HEK293 (cell line): ENCODE measurements at regions not wholly inside any gene's neighbourhood (a gene's known extent, or its start where the extent isn't known, plus 50 kb on each side); places are given as distances from the start of the nearest gene placed in this dataset.
A peak's percentile ranks its signal among the peaks of the same experiment; 100 is the strongest.

Source experiments
- CTCF ChIA-PET: fragments of 350-600 bp; formaldehyde crosslinking; extraction: SDS; loops from one replicate; lab custom pipeline; 2021; ENCODE audit warnings: antibody characterized with exemption; lab: Yijun Ruan, JAX
- POLR2A ChIA-PET: fragments of 300-600 bp; formaldehyde crosslinking; extraction: SDS; loops from one replicate; lab custom pipeline; 2020; ENCODE audit warnings: antibody characterized with exemption, inconsistent platforms; lab: Yijun Ruan, JAX
- H3K27ac ChIP-seq: fragments of 200-500 bp; sonication (Bioruptor generic); 2 replicates; pipeline ENCODE4 v1.5.1; 2014; ENCODE audit warnings: low read depth, low read length, control low read depth, inconsistent platforms; ENCODE audit errors: extremely low read depth
- H3K36me3 ChIP-seq, 2 experiments: fragments of 200-500 bp in 1 of 2; sonication (Bioruptor generic) in 1 of 2; 1 replicate in 1 of 2; 2 replicates in 1 of 2; pipeline ENCODE4 v1.5.1; 2014 to 2017; ENCODE audit warnings: inconsistent platforms in 2 of 2, low read length in 2 of 2; ENCODE audit not compliant: control insufficient read depth in 2 of 2, insufficient read depth in 1 of 2
- H3K4me1 ChIP-seq: fragments of 200-500 bp; sonication (Bioruptor generic); 2 replicates; pipeline ENCODE4 v1.5.1; 2014; ENCODE audit warnings: mild to moderate bottlenecking, low read length, inconsistent platforms; ENCODE audit not compliant: control insufficient read depth, insufficient read depth
- H3K4me3 ChIP-seq: 2 replicates; pipeline ENCODE4 v1.5.1; 2011; ENCODE audit warnings: low read depth, mild to moderate bottlenecking, control low read depth, low read length, moderate library complexity
- H3K9me3 ChIP-seq: fragments of 200-500 bp; sonication (Bioruptor generic); 2 replicates; pipeline ENCODE4 v1.5.1; 2014; ENCODE audit warnings: low read depth, low read length, inconsistent platforms; ENCODE audit not compliant: control insufficient read depth, insufficient read depth
- EGR2 ChIP-seq: fragments of 450-650 bp; formaldehyde crosslinking; IDR thresholded peaks from 2 replicates; pipeline ENCODE4 v1.5.1; 2016; ENCODE audit warnings: low read depth, missing biosample characterization, missing genetic modification characterization
- HOXA7 ChIP-seq: sonication (generic); formaldehyde crosslinking; IDR thresholded peaks from 2 replicates; pipeline ENCODE4 v1.8.1; 2022; ENCODE audit warnings: missing genetic modification reagents, borderline replicate concordance
- KLF9 ChIP-seq: fragments of 450-650 bp; formaldehyde crosslinking; IDR thresholded peaks from 2 replicates; pipeline ENCODE4 v1.5.1; 2016; ENCODE audit warnings: missing biosample characterization, missing genetic modification characterization, low read depth
- PRDM1 ChIP-seq: fragments of 450-650 bp; formaldehyde crosslinking; IDR thresholded peaks from 2 replicates; pipeline ENCODE4; 2016; ENCODE audit warnings: missing biosample characterization, missing genetic modification characterization
- PRDM6 ChIP-seq: fragments of 450-650 bp; formaldehyde crosslinking; IDR thresholded peaks from 2 replicates; pipeline ENCODE4 v1.5.1; 2017; ENCODE audit warnings: missing biosample characterization, missing genetic modification characterization
- REPIN1 ChIP-seq: fragments of 450-650 bp; formaldehyde crosslinking; IDR thresholded peaks from 2 replicates; pipeline ENCODE4 v1.5.1; 2017; ENCODE audit warnings: missing biosample characterization, missing genetic modification characterization, low read depth
- SCRT2 ChIP-seq: fragments of 450-650 bp; formaldehyde crosslinking; IDR thresholded peaks from 2 replicates; pipeline ENCODE4 v1.5.1; 2016; ENCODE audit warnings: missing biosample characterization, missing genetic modification characterization
- YY1 ChIP-seq: fragments of 450-650 bp; formaldehyde crosslinking; IDR thresholded peaks from 2 replicates; pipeline ENCODE4 v1.5.1; 2018; ENCODE audit warnings: missing biosample characterization, missing genetic modification characterization
- ZBTB21 ChIP-seq: fragments of 450-650 bp; formaldehyde crosslinking; IDR thresholded peaks from 2 replicates; pipeline ENCODE4 v1.5.1; 2017; ENCODE audit warnings: missing biosample characterization, missing genetic modification characterization
- ZBTB8A ChIP-seq: fragments of 450-650 bp; formaldehyde crosslinking; IDR thresholded peaks from 2 replicates; pipeline ENCODE4 v1.5.1; 2016; ENCODE audit warnings: missing biosample characterization, missing genetic modification characterization
- ZNF138 ChIP-seq: fragments of 450-650 bp; formaldehyde crosslinking; IDR thresholded peaks from 2 replicates; pipeline ENCODE4 v1.5.1; 2016; ENCODE audit warnings: missing biosample characterization, missing genetic modification characterization, borderline replicate concordance
- ZNF169 ChIP-seq: fragments of 450-650 bp; formaldehyde crosslinking; IDR thresholded peaks from 2 replicates; pipeline ENCODE4 v1.5.1; 2016; ENCODE audit warnings: missing biosample characterization, missing genetic modification characterization
- ZNF2 ChIP-seq: fragments of 450-650 bp; formaldehyde crosslinking; IDR thresholded peaks from 2 replicates; pipeline ENCODE4 v1.5.1; 2016; ENCODE audit warnings: missing biosample characterization, missing genetic modification characterization
- ZNF202 ChIP-seq: fragments of 450-650 bp; formaldehyde crosslinking; IDR thresholded peaks from 2 replicates; pipeline ENCODE4 v1.5.1; 2016; ENCODE audit warnings: missing biosample characterization, missing genetic modification characterization, borderline replicate concordance
- ZNF362 ChIP-seq: fragments of 450-650 bp; formaldehyde crosslinking; IDR thresholded peaks from 2 replicates; pipeline ENCODE4 v1.5.1; 2016; ENCODE audit warnings: missing biosample characterization, missing genetic modification characterization
- ZNF423 ChIP-seq: fragments of 450-650 bp; formaldehyde crosslinking; IDR thresholded peaks from 2 replicates; pipeline ENCODE4 v1.5.1; 2016; ENCODE audit warnings: missing biosample characterization, missing genetic modification characterization
- ZNF548 ChIP-seq: fragments of 450-650 bp; formaldehyde crosslinking; IDR thresholded peaks from 2 replicates; pipeline ENCODE4 v1.5.1; 2016; ENCODE audit warnings: missing biosample characterization, missing genetic modification characterization
- ZNF571 ChIP-seq: fragments of 450-650 bp; formaldehyde crosslinking; IDR thresholded peaks from 2 replicates; pipeline ENCODE4 v1.5.0; 2017; ENCODE audit warnings: missing biosample characterization, missing genetic modification characterization
- ZNF623 ChIP-seq: fragments of 450-650 bp; formaldehyde crosslinking; IDR thresholded peaks from 2 replicates; pipeline ENCODE4 v1.5.1; 2016; ENCODE audit warnings: missing biosample characterization, missing genetic modification characterization
- ZNF629 ChIP-seq: fragments of 450-650 bp; formaldehyde crosslinking; IDR thresholded peaks from 2 replicates; pipeline ENCODE4 v1.5.1; 2017; ENCODE audit warnings: missing biosample characterization, missing genetic modification characterization
- ZNF639 ChIP-seq: fragments of 450-650 bp; formaldehyde crosslinking; IDR thresholded peaks from 2 replicates; pipeline ENCODE4 v1.5.1; 2016; ENCODE audit warnings: missing biosample characterization, missing genetic modification characterization
- ZNF677 ChIP-seq: fragments of 450-650 bp; IDR thresholded peaks from 2 replicates; pipeline ENCODE4 v1.5.0; 2018; ENCODE audit warnings: missing biosample characterization, mild to moderate bottlenecking, missing genetic modification characterization, moderate library complexity
- ZSCAN5A ChIP-seq: fragments of 450-650 bp; formaldehyde crosslinking; IDR thresholded peaks from 2 replicates; pipeline ENCODE4 v1.5.1; 2016; ENCODE audit warnings: missing biosample characterization, missing genetic modification characterization
- TF ChIP-seq, protein P1 (sequence below): fragments of 450-650 bp; formaldehyde crosslinking; IDR thresholded peaks from 2 replicates; pipeline ENCODE4 v1.5.1; 2016; ENCODE audit warnings: missing biosample characterization, missing genetic modification characterization
- TF ChIP-seq, protein P2 (sequence below): fragments of 450-650 bp; formaldehyde crosslinking; IDR thresholded peaks from 2 replicates; pipeline ENCODE4 v1.5.1; 2016; ENCODE audit warnings: missing biosample characterization, missing genetic modification characterization

DNA sequence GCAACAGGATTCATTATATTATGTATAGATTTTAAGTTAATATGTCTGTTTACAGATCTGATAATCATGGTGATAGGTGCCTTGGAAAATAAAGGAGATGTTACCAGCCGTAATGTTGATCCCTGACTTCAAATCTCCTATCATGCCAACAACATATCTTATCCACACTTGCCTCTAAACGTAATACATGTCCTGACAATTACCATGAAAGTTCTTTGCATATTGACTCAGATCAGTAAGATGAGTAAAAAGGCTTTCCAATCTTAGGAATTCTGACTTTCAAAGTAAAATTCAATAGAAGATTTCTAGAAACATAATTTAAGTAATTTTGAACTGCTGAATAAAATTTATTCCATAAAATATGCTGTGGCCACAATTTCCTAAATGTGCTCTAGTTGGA is 513.3 kb downstream of the ANKRD50 start (continued):
- TF ChIP-seq, protein P1, sequence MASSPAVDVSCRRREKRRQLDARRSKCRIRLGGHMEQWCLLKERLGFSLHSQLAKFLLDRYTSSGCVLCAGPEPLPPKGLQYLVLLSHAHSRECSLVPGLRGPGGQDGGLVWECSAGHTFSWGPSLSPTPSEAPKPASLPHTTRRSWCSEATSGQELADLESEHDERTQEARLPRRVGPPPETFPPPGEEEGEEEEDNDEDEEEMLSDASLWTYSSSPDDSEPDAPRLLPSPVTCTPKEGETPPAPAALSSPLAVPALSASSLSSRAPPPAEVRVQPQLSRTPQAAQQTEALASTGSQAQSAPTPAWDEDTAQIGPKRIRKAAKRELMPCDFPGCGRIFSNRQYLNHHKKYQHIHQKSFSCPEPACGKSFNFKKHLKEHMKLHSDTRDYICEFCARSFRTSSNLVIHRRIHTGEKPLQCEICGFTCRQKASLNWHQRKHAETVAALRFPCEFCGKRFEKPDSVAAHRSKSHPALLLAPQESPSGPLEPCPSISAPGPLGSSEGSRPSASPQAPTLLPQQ: no peak
- TF ChIP-seq ZNF677: no peak
- TF ChIP-seq ZNF169 (tag by site-specific recombination): no peak
- no peak for TF ChIP-seq ZNF138 (tag by site-specific recombination)
- no peak for TF ChIP-seq ZNF548 (tag by site-specific recombination)
- no peak for TF ChIP-seq ZBTB21 (tag by site-specific recombination)
- TF ChIP-seq ZNF639 (tag by site-specific recombination): no peak

DNA sequence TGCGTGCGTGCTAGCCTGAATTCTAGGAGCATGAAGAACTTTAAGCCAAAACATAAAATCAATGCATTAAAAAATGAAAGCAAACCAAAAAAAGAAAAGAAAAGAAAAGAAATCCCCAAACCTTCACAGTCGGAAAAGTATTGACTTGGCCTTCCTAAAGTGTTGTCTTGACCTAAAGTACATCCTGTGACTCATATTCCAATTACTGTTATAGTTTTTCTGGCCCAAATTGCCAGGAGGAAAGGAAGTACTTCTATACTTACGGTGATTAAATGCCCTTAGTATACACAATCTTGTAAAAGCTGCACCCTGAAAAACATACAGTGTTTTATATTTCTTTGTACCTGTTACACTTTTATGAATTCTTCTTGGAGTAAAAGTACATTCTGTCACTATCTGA is 512.8 kb downstream of the ANKRD50 start:
- ChIA-PET CTCF (no interaction called here), POLR2A (no interaction called here)
- no peak overlapping the region for H3K27ac ChIP-seq
- peak; percentile 59; the same call in 1 of the 2 replicates for TF ChIP-seq PRDM1 (tag by site-specific recombination)
- no peak for TF ChIP-seq ZNF423 (tag by site-specific recombination)
- TF ChIP-seq ZNF2 (tag by site-specific recombination): 0 out of 2 replicates have a peak, but pooled peaks have one; percentile 27
- TF ChIP-seq PRDM6: peak; percentile 80
- TF ChIP-seq ZNF362 (tag by site-specific recombination): peak; percentile 32; the same call in 1 of the 2 replicates
- no peaks in the 10 kb centered on the region; the same call in 1 of the 2 replicates for H3K4me1 ChIP-seq
- no peaks in the 10 kb centered on the region for H3K9me3 ChIP-seq
- no peaks in the 10 kb centered on the region for H3K36me3 ChIP-seq
- no peak overlapping the region for H3K4me3 ChIP-seq

DNA sequence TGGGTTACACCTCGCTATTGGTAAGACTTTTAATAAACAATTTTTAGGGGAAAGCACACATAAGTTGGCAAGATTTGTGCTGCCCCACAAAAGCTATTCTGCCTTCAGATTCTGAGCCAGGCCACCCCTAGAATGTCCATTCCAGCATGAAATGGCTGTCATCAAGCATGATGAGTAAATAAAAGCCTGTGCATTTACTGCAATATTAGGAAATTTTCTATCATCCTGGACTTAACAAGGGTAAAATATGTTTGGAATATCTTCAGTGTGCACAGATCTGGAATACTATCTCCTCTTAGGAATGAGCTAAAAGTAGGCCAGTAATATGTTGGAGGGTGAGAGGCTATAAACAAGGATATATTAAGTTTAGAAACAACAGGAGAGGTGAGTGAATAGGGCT is 510.9 kb downstream of the ANKRD50 start:
- H3K9me3 ChIP-seq: no peaks in the 10 kb centered on the region
- no peak overlapping the region for H3K27ac ChIP-seq
- no peaks in the 10 kb centered on the region; the same call in 1 of the 2 replicates for H3K4me1 ChIP-seq
- no peak overlapping the region for H3K4me3 ChIP-seq
- CTCF ChIA-PET: interaction anchor here (0.7 kb wide), 1 partner anchor 22 kb away, joined by 3 read pairs; no protein-coding TSS in a partner anchor
- POLR2A ChIA-PET: no interaction called here
- no peaks in the 10 kb centered on the region for H3K36me3 ChIP-seq
- TF ChIP-seq YY1 (tag by site-specific recombination): no peak
- TF ChIP-seq, protein P2, sequence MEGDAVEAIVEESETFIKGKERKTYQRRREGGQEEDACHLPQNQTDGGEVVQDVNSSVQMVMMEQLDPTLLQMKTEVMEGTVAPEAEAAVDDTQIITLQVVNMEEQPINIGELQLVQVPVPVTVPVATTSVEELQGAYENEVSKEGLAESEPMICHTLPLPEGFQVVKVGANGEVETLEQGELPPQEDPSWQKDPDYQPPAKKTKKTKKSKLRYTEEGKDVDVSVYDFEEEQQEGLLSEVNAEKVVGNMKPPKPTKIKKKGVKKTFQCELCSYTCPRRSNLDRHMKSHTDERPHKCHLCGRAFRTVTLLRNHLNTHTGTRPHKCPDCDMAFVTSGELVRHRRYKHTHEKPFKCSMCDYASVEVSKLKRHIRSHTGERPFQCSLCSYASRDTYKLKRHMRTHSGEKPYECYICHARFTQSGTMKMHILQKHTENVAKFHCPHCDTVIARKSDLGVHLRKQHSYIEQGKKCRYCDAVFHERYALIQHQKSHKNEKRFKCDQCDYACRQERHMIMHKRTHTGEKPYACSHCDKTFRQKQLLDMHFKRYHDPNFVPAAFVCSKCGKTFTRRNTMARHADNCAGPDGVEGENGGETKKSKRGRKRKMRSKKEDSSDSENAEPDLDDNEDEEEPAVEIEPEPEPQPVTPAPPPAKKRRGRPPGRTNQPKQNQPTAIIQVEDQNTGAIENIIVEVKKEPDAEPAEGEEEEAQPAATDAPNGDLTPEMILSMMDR (tag by site-specific recombination): no peak
- TF ChIP-seq ZSCAN5A (tag by site-specific recombination): no peak
- no peak for TF ChIP-seq KLF9 (tag by site-specific recombination)
- TF ChIP-seq SCRT2: no peak
- no peak for TF ChIP-seq ZBTB8A (tag by site-specific recombination)
- no peak for TF ChIP-seq EGR2 (tag by site-specific recombination)
- no peak for TF ChIP-seq HOXA7 (CRISPR knock-in tag)
- TF ChIP-seq ZNF629: no peak
- no peak for TF ChIP-seq ZNF362 (tag by site-specific recombination)
- no peak for TF ChIP-seq ZNF571
- no peak for TF ChIP-seq ZNF202 (tag by site-specific recombination)
- no peak for TF ChIP-seq ZNF623 (tag by site-specific recombination)
- TF ChIP-seq REPIN1: no peak
